ENCODE measurements at regions not wholly inside any gene's neighbourhood (a gene's known extent, or its start where the extent isn't known, plus 50 kb on each side); places are given as distances from the start of the nearest gene placed in this dataset.

DNA sequence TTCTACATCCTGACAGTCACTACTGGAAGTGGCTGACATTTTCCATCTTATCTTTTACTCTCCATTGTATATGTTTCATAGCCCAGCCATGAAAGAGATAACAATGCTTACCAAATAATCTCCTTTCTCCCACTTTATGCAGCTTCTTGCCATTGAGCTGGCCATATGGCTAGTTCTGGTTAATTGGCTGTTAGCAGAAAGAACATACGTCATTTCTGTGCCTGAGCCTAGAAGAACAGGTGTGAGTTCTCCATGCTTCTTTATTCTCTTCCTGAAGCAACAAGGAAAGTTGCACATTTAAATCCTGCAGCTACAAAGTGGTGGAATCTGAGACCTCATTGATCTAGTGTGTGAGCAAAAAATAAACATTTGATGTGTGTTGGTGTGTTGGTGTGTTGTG is 82.0 kb upstream of the FSHR start:
- Histone ChIP-seq H3K4me3 (replicated peaks; ENCODE audit: insufficient read depth, low read length) (no peak overlapping the region), H3K27me3 (ENCODE audit: insufficient read depth, poor library complexity, severe bottlenecking) (no peaks in the 10 kb centered on the region), H3K27ac (replicated peaks) (no peak overlapping the region)
- TF ChIP-seq POLR2AphosphoS5 (IDR thresholded peaks at IDR 0.05; ENCODE audit: low read depth) (no peak), GABPA (IDR thresholded peaks at IDR 0.05; ENCODE audit: low read depth) (no peak)
- TF ChIP-seq, protein P1, sequence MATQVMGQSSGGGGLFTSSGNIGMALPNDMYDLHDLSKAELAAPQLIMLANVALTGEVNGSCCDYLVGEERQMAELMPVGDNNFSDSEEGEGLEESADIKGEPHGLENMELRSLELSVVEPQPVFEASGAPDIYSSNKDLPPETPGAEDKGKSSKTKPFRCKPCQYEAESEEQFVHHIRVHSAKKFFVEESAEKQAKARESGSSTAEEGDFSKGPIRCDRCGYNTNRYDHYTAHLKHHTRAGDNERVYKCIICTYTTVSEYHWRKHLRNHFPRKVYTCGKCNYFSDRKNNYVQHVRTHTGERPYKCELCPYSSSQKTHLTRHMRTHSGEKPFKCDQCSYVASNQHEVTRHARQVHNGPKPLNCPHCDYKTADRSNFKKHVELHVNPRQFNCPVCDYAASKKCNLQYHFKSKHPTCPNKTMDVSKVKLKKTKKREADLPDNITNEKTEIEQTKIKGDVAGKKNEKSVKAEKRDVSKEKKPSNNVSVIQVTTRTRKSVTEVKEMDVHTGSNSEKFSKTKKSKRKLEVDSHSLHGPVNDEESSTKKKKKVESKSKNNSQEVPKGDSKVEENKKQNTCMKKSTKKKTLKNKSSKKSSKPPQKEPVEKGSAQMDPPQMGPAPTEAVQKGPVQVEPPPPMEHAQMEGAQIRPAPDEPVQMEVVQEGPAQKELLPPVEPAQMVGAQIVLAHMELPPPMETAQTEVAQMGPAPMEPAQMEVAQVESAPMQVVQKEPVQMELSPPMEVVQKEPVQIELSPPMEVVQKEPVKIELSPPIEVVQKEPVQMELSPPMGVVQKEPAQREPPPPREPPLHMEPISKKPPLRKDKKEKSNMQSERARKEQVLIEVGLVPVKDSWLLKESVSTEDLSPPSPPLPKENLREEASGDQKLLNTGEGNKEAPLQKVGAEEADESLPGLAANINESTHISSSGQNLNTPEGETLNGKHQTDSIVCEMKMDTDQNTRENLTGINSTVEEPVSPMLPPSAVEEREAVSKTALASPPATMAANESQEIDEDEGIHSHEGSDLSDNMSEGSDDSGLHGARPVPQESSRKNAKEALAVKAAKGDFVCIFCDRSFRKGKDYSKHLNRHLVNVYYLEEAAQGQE (IDR thresholded peaks at IDR 0.05; ENCODE audit: insufficient replicate concordance, low read depth): no peak
- TF ChIP-seq, protein P2, sequence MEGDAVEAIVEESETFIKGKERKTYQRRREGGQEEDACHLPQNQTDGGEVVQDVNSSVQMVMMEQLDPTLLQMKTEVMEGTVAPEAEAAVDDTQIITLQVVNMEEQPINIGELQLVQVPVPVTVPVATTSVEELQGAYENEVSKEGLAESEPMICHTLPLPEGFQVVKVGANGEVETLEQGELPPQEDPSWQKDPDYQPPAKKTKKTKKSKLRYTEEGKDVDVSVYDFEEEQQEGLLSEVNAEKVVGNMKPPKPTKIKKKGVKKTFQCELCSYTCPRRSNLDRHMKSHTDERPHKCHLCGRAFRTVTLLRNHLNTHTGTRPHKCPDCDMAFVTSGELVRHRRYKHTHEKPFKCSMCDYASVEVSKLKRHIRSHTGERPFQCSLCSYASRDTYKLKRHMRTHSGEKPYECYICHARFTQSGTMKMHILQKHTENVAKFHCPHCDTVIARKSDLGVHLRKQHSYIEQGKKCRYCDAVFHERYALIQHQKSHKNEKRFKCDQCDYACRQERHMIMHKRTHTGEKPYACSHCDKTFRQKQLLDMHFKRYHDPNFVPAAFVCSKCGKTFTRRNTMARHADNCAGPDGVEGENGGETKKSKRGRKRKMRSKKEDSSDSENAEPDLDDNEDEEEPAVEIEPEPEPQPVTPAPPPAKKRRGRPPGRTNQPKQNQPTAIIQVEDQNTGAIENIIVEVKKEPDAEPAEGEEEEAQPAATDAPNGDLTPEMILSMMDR (IDR thresholded peaks at IDR 0.05; ENCODE audit: insufficient read depth, low read length): no peak
- no peak for DNase-seq (ENCODE audit: low read depth in 1 of 2, low spot score in 1 of 2)

DNA sequence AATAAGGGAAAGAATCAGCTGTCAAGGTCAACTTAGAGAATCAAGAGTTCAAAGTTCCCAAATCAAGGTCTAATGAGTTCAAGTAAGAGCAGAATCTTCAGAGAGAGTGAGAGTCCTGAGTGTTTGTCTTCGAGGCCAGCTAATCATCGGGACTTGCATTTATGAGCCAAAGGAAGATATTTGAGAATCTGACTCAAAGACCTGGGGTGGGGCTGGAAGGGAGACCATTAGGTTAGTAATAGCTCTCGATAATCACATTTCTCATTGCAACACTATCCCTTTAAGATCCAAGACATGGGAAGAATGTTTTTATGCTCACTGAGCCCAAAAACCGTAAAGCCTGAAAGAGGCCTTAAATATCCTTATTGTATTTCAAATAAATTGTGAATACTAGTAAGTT is 72.0 kb upstream of the FSHR start:
- TF ChIP-seq POLR2AphosphoS5 (IDR thresholded peaks at IDR 0.05; ENCODE audit: low read depth) (no peak), SPI1 (IDR thresholded peaks at IDR 0.05; ENCODE audit: borderline replicate concordance, low read depth) (no peak), GABPA (IDR thresholded peaks at IDR 0.05; ENCODE audit: low read depth) (no peak)
- TF ChIP-seq, protein P2 (IDR thresholded peaks at IDR 0.05; ENCODE audit: insufficient read depth, low read length): no peak
- TF ChIP-seq, protein P1 (IDR thresholded peaks at IDR 0.05; ENCODE audit: insufficient replicate concordance, low read depth): no peak
- no peak overlapping the region for H3K4me3 ChIP-seq (replicated peaks; ENCODE audit: insufficient read depth, low read length)
- no peak for DNase-seq (ENCODE audit: low read depth in 1 of 2, low spot score in 1 of 2)
- H3K27me3 ChIP-seq (ENCODE audit: insufficient read depth, poor library complexity, severe bottlenecking): no peaks in the 10 kb centered on the region
- no peak overlapping the region for H3K27ac ChIP-seq (replicated peaks)

DNA sequence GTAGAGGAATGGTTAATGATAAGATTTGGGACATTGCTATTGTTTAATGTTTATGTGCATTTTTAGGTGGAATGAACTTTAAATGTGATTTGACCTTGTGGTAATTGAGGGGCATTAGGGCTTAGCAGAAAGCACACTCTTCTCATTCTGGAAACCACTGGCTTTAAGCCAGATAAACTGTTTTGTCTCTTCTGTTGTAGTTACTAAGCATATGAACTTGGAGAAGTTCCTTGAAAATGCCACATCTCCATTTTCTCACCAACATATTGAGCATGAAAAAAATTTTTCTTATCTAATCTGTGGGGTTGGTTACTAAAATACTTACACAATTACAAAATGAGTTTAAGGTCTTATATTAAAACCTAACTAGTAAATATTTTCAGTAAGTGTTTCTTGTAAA is 70.8 kb upstream of the FSHR start:
- H3K27ac ChIP-seq (replicated peaks): no peak overlapping the region
- H3K4me3 ChIP-seq (replicated peaks; ENCODE audit: insufficient read depth, low read length): no peak overlapping the region
- TF ChIP-seq, protein P2 (IDR thresholded peaks at IDR 0.05; ENCODE audit: insufficient read depth, low read length): no peak
- TF ChIP-seq, protein P1 (IDR thresholded peaks at IDR 0.05; ENCODE audit: insufficient replicate concordance, low read depth): no peak
- no peak for TF ChIP-seq SPI1 (IDR thresholded peaks at IDR 0.05; ENCODE audit: borderline replicate concordance, low read depth)
- no peak for TF ChIP-seq GABPA (IDR thresholded peaks at IDR 0.05; ENCODE audit: low read depth)
- TF ChIP-seq POLR2AphosphoS5 (IDR thresholded peaks at IDR 0.05; ENCODE audit: low read depth): no peak
- no peak for DNase-seq (ENCODE audit: low read depth in 1 of 2, low spot score in 1 of 2)
- no peaks in the 10 kb centered on the region for H3K27me3 ChIP-seq (ENCODE audit: insufficient read depth, poor library complexity, severe bottlenecking)
